ENCODE measurements at regions not wholly inside any gene's neighbourhood (a gene's known extent, or its start where the extent isn't known, plus 50 kb on each side); places are given as distances from the start of the nearest gene placed in this dataset.

GRCh38 chr10:58451193-58451889, 61.3 kb upstream of the BICC1 start:
- no peak overlapping the region for H3K27ac Mint-ChIP-seq
- no peak for DNase-seq (ENCODE audit: low spot score)
- Histone ChIP-seq H4K20me1 (ENCODE audit: low read depth) (no peaks in the 10 kb centered on the region), H3K27ac (no peak overlapping the region), H3K27me3 (no peaks in the 10 kb centered on the region), H3K4me3 (no peak overlapping the region), H3K4me1 (no peaks in the 10 kb centered on the region), H3K36me3 (no peaks in the 10 kb centered on the region), H3F3A (ENCODE audit: low read depth) (no peaks in the 10 kb centered on the region), H3K4me2 (no peak overlapping the region), H2AFZ (replicated peaks) (peak overlapping the region; percentile 23), H3K79me2 (ENCODE audit: low read depth) (no peaks in the 10 kb centered on the region), H3K9me3 (ENCODE audit: low read depth) (no peaks in the 10 kb centered on the region), H3K9ac (no peak overlapping the region)
- no peaks in the 10 kb centered on the region for H3K27me3 Mint-ChIP-seq (ENCODE audit: insufficient read depth, low read depth)
- H3K9me3 Mint-ChIP-seq: peaks cover 7% of the 10 kb centered on the region
- TF ChIP-seq CTCF (IDR thresholded peaks at IDR 0.05) (no peak), EZH2phosphoT487 (IDR thresholded peaks at IDR 0.05) (no peak), EZH2 (IDR thresholded peaks at IDR 0.05) (no peak)
- H3K4me1 Mint-ChIP-seq: no peaks in the 10 kb centered on the region
- H3K36me3 Mint-ChIP-seq: no peaks in the 10 kb centered on the region
- H3K4me3 Mint-ChIP-seq: no peak overlapping the region

- TF ChIP-seq EZH2phosphoT487 (IDR thresholded peaks at IDR 0.05) (no peak), CTCF (IDR thresholded peaks at IDR 0.05) (no peak), EZH2 (IDR thresholded peaks at IDR 0.05) (no peak)
- Histone ChIP-seq H3K36me3 (no peaks in the 10 kb centered on the region), H3K4me2 (no peak overlapping the region), H3K27ac (no peak overlapping the region), H4K20me1 (ENCODE audit: low read depth) (no peaks in the 10 kb centered on the region), H3K4me3 (no peak overlapping the region), H3K27me3 (no peaks in the 10 kb centered on the region), H3K9me3 (ENCODE audit: low read depth) (no peaks in the 10 kb centered on the region), H3K4me1 (no peaks in the 10 kb centered on the region), H2AFZ (replicated peaks) (no peak overlapping the region), H3F3A (ENCODE audit: low read depth) (no peaks in the 10 kb centered on the region), H3K9ac (no peak overlapping the region), H3K79me2 (ENCODE audit: low read depth) (no peaks in the 10 kb centered on the region)
- no peak for DNase-seq (ENCODE audit: low spot score)
- Mint-ChIP-seq H3K36me3 (no peaks in the 10 kb centered on the region), H3K27me3 (ENCODE audit: insufficient read depth, low read depth) (no peaks in the 10 kb centered on the region), H3K4me3 (no peak overlapping the region), H3K4me1 (no peaks in the 10 kb centered on the region), H3K9me3 (peaks cover 3% of the 10 kb centered on the region), H3K27ac (no peak overlapping the region)
Measured at GRCh38 chr10:58453105-58453504, 59.6 kb upstream of the BICC1 start.

GRCh38 chr10:58456179-58456578, 56.5 kb upstream of the BICC1 start:
- Mint-ChIP-seq H3K4me3 (no peak overlapping the region), H3K4me1 (no peaks in the 10 kb centered on the region), H3K36me3 (no peaks in the 10 kb centered on the region), H3K9me3 (no peaks in the 10 kb centered on the region), H3K27me3 (ENCODE audit: insufficient read depth, low read depth) (no peaks in the 10 kb centered on the region), H3K27ac (no peak overlapping the region)
- no peaks in the 10 kb centered on the region for H4K20me1 ChIP-seq (ENCODE audit: low read depth)
- H3K27me3 ChIP-seq: no peaks in the 10 kb centered on the region
- H3K4me3 ChIP-seq: no peak overlapping the region
- no peak overlapping the region for H3K4me2 ChIP-seq
- no peaks in the 10 kb centered on the region for H3K9me3 ChIP-seq (ENCODE audit: low read depth)
- no peak overlapping the region for H3K27ac ChIP-seq
- no peak for DNase-seq (ENCODE audit: low spot score)
- no peak overlapping the region for H2AFZ ChIP-seq (replicated peaks)
- H3K36me3 ChIP-seq: no peaks in the 10 kb centered on the region
- H3K4me1 ChIP-seq: no peaks in the 10 kb centered on the region
- no peaks in the 10 kb centered on the region for H3F3A ChIP-seq (ENCODE audit: low read depth)
- TF ChIP-seq EZH2phosphoT487 (IDR thresholded peaks at IDR 0.05): no peak
- no peak for TF ChIP-seq CTCF (IDR thresholded peaks at IDR 0.05)
- no peak for TF ChIP-seq EZH2 (IDR thresholded peaks at IDR 0.05)
- no peaks in the 10 kb centered on the region for H3K79me2 ChIP-seq (ENCODE audit: low read depth)
- no peak overlapping the region for H3K9ac ChIP-seq
